ENCODE measurements at regions not wholly inside any gene's neighbourhood (a gene's known extent, or its start where the extent isn't known, plus 50 kb on each side); places are given as distances from the start of the nearest gene placed in this dataset.

- H3K36me3 ChIP-seq (ENCODE audit: insufficient read depth, low read length) = no peaks in the 10 kb centered on the region
- no peak overlapping the region for H3K4me3 ChIP-seq (ENCODE audit: low read length)
- no peak overlapping the region for H3K27ac ChIP-seq (ENCODE audit: low read depth, low read length)
- H3K27me3 ChIP-seq (ENCODE audit: insufficient read depth, low read length) = no peaks in the 10 kb centered on the region
- no peaks in the 10 kb centered on the region for H3K4me1 ChIP-seq (ENCODE audit: insufficient read depth, low read length)
- H3K9me3 ChIP-seq (ENCODE audit: insufficient read depth, low read depth, low read length) = no peaks in the 10 kb centered on the region
- 67% methylated on average over 4 of the region's 4 CpGs for WGBS
- H3K9ac ChIP-seq (ENCODE audit: low read depth, low read length) = no peak overlapping the region
Observed at GRCh38 chr1:189429610-189430009, 1048.1 kb downstream of the BRINP3 start.

DNA sequence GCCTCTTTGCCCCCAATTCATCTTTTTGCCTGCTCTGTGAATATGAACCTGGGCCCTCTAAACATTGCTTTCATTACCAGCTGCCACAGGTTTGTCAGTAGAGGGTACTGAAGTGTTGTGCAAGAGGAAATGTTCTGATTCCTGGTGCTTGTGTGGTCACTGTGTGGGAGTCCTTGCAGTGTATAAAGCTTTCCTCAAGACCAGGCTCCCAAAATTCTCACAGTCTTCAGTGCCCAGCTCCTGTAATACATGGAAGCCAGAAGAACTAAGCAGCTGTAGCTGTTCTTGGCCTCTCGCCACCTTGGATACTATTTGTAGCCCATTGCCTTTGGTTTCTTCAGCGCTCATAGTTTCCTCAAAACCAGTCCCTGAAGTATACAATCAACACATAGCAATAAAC lies 1046.2 kb downstream of the BRINP3 start:
- H3K9me3 ChIP-seq (ENCODE audit: insufficient read depth, low read depth, low read length) = no peaks in the 10 kb centered on the region
- WGBS = 95% methylated on average over 2 of the region's 2 CpGs
- no peak overlapping the region for H3K27ac ChIP-seq (ENCODE audit: low read depth, low read length)
- no peaks in the 10 kb centered on the region for H3K27me3 ChIP-seq (ENCODE audit: insufficient read depth, low read length)
- no peaks in the 10 kb centered on the region for H3K36me3 ChIP-seq (ENCODE audit: insufficient read depth, low read length)
- no peaks in the 10 kb centered on the region for H3K4me1 ChIP-seq (ENCODE audit: insufficient read depth, low read length)
- H3K9ac ChIP-seq (ENCODE audit: low read depth, low read length) = no peak overlapping the region
- no peak overlapping the region for H3K4me3 ChIP-seq (ENCODE audit: low read length)

DNA sequence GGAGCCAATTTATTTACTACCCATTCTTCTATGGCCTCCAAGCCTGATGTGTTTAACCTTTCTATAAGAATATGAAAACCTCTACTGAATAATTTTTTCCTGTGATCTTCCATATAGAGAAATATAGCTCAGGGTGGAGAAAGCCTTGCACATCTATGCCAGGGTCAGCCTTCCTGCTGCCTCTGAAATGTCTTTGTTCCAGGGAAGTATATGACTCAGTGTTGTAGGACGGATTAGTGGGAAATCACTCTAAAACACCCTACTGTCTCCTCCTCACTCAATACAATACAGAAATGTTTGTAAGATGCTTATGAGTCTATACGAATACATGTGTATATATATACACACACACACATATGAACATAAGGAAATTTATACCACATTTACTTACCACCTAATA lies 1044.9 kb downstream of the BRINP3 start:
- H3K4me3 ChIP-seq (ENCODE audit: low read length) = no peak overlapping the region
- WGBS = no CpG with 5 or more reads among the region's 2 CpGs
- no peaks in the 10 kb centered on the region for H3K36me3 ChIP-seq (ENCODE audit: insufficient read depth, low read length)
- no peaks in the 10 kb centered on the region for H3K4me1 ChIP-seq (ENCODE audit: insufficient read depth, low read length)
- no peak overlapping the region for H3K27ac ChIP-seq (ENCODE audit: low read depth, low read length)
- H3K9ac ChIP-seq (ENCODE audit: low read depth, low read length) = no peak overlapping the region
- H3K27me3 ChIP-seq (ENCODE audit: insufficient read depth, low read length) = no peaks in the 10 kb centered on the region
- H3K9me3 ChIP-seq (ENCODE audit: insufficient read depth, low read depth, low read length) = no peaks in the 10 kb centered on the region

DNA sequence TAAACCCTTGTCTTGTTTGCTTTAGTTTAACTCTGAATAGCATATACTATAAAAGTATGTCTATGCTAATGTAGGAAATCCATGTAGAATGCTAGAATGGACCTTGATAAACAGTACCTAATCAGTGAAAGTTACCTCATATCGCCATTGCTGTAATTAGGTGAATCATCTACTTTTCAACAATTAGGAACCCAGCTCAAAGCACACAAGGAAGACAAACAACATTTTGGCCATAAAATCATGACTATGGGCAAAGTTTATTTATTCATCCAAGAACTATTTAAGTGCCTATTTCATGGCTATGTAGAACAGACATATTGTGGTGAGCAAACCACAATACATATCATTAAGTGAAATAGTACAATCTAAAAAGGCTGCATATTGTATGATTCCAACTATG lies 1043.2 kb downstream of the BRINP3 start:
- H3K9ac ChIP-seq (ENCODE audit: low read depth, low read length) = no peak overlapping the region
- H3K4me3 ChIP-seq (ENCODE audit: low read length) = no peak overlapping the region
- WGBS = 100% methylated on average over 1 of the region's 1 CpG
- no peaks in the 10 kb centered on the region for H3K36me3 ChIP-seq (ENCODE audit: insufficient read depth, low read length)
- H3K27ac ChIP-seq (ENCODE audit: low read depth, low read length) = no peak overlapping the region
- H3K27me3 ChIP-seq (ENCODE audit: insufficient read depth, low read length) = no peaks in the 10 kb centered on the region
- no peaks in the 10 kb centered on the region for H3K9me3 ChIP-seq (ENCODE audit: insufficient read depth, low read depth, low read length)
- H3K4me1 ChIP-seq (ENCODE audit: insufficient read depth, low read length) = no peaks in the 10 kb centered on the region

DNA sequence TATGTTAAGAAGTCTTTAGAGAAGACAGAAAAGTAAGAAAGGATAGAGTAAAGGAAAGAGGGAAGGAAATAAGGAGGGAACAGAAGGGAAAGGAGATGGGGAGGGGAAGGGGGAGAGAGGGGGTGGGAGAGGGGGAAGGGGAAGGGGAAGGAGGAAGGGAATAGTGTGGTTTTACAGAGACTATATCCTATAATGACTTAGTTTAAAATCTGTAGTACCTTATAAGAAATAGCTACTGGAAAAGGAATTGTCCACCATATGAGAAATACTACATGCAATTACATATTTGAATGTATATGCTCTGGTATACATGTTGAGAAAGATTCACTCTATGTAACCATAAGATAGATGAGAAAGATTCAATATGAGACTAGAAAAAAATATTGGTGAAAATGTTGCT lies 1042.3 kb downstream of the BRINP3 start:
- H3K9me3 ChIP-seq (ENCODE audit: insufficient read depth, low read depth, low read length) = no peaks in the 10 kb centered on the region
- no peak overlapping the region for H3K27ac ChIP-seq (ENCODE audit: low read depth, low read length)
- no peak overlapping the region for H3K4me3 ChIP-seq (ENCODE audit: low read length)
- H3K4me1 ChIP-seq (ENCODE audit: insufficient read depth, low read length) = no peaks in the 10 kb centered on the region
- no peaks in the 10 kb centered on the region for H3K36me3 ChIP-seq (ENCODE audit: insufficient read depth, low read length)
- no peak overlapping the region for H3K9ac ChIP-seq (ENCODE audit: low read depth, low read length)
- H3K27me3 ChIP-seq (ENCODE audit: insufficient read depth, low read length) = no peaks in the 10 kb centered on the region

DNA sequence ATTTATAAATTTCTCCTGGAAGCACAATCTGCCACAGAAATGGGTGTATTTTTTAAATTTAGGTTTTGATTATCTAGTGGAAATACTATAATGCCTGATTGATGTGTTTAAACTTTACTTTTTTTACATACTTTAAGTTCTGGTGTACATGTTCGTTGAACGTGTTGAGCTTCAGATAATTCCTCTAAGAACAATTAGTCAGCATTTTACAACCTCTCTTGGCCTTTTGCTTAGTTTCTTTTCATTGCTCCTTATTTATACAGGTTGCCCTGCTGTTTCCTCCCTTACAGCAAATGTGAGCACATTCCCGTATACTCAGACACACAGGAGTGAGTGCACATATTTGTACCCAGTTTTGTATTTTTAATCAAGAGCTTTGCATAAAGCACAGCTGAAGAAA lies 1038.9 kb downstream of the BRINP3 start:
- Histone ChIP-seq H3K27ac (ENCODE audit: low read depth, low read length) (no peak overlapping the region), H3K4me3 (ENCODE audit: low read length) (no peak overlapping the region), H3K9ac (ENCODE audit: low read depth, low read length) (no peak overlapping the region), H3K4me1 (ENCODE audit: insufficient read depth, low read length) (no peaks in the 10 kb centered on the region), H3K36me3 (ENCODE audit: insufficient read depth, low read length) (no peaks in the 10 kb centered on the region), H3K27me3 (ENCODE audit: insufficient read depth, low read length) (no peaks in the 10 kb centered on the region), H3K9me3 (ENCODE audit: insufficient read depth, low read depth, low read length) (no peaks in the 10 kb centered on the region)
- 91% methylated on average over 3 of the region's 3 CpGs for WGBS

DNA sequence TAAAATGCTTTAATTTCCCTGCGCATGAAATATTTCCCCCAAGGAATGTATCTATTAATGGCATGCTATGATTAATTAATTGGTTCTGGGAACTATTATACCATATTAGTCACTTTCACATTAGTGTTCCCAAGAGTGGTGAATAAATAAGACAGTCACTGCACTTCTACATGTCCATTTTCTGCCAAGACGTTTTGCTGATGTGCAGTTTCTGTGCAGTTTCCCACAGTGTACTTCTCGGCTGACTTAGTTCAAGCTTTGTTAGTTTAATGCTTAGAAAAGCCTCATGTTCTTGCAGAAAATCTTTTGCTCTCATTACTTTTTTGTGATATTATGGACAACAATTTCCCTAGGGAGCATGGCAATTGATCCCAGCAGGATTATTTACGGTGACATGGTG lies 1014.5 kb downstream of the BRINP3 start:
- Histone ChIP-seq H3K36me3 (ENCODE audit: insufficient read depth, low read length) (no peaks in the 10 kb centered on the region), H3K4me1 (ENCODE audit: insufficient read depth, low read length) (no peaks in the 10 kb centered on the region), H3K9ac (ENCODE audit: low read depth, low read length) (no peak overlapping the region), H3K27me3 (ENCODE audit: insufficient read depth, low read length) (no peaks in the 10 kb centered on the region), H3K4me3 (ENCODE audit: low read length) (no peak overlapping the region), H3K9me3 (ENCODE audit: insufficient read depth, low read depth, low read length) (no peaks in the 10 kb centered on the region), H3K27ac (ENCODE audit: low read depth, low read length) (no peak overlapping the region)
- 86% methylated on average over 3 of the region's 4 CpGs for WGBS

DNA sequence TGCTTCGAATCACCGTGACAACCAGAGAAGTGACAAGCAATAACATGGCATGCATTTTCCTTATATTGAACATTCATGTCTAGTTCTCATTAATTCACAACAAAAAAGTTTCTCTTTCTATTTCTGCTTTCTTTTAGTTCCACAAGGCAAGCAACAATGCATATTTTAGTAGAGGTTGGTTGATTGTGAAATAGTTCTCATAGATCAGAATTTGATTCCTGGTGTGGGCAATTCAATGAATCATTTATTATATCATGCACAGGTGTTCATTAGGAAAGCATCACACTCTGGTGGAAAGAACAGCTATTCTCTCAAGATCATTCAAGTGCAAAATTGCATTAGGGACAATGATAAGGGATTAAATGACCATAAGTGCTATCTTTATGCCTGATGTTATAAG lies 980.9 kb downstream of the BRINP3 start:
- WGBS = 93% methylated on average over 2 of the region's 2 CpGs
- no peak overlapping the region for H3K9ac ChIP-seq (ENCODE audit: low read depth, low read length)

GRCh38 chr1:189499736-189500135 lies 977.9 kb downstream of the BRINP3 start:
- H3K4me1 ChIP-seq (ENCODE audit: insufficient read depth, low read length) = no peaks in the 10 kb centered on the region
- no peaks in the 10 kb centered on the region for H3K9me3 ChIP-seq (ENCODE audit: insufficient read depth, low read depth, low read length)
- H3K27me3 ChIP-seq (ENCODE audit: insufficient read depth, low read length) = no peaks in the 10 kb centered on the region
- no peak overlapping the region for H3K4me3 ChIP-seq (ENCODE audit: low read length)
- no peak overlapping the region for H3K27ac ChIP-seq (ENCODE audit: low read depth, low read length)
- no peaks in the 10 kb centered on the region for H3K36me3 ChIP-seq (ENCODE audit: insufficient read depth, low read length)
- no peak overlapping the region for H3K9ac ChIP-seq (ENCODE audit: low read depth, low read length)
- 84% methylated on average over 3 of the region's 4 CpGs for WGBS

More for the DNA sequence above, 980.9 kb downstream of the BRINP3 start:
- H3K36me3 ChIP-seq (ENCODE audit: insufficient read depth, low read length) = no peaks in the 10 kb centered on the region
- no peaks in the 10 kb centered on the region for H3K27me3 ChIP-seq (ENCODE audit: insufficient read depth, low read length)
- H3K27ac ChIP-seq (ENCODE audit: low read depth, low read length) = no peak overlapping the region
- H3K4me1 ChIP-seq (ENCODE audit: insufficient read depth, low read length) = no peaks in the 10 kb centered on the region
- H3K9me3 ChIP-seq (ENCODE audit: insufficient read depth, low read depth, low read length) = no peaks in the 10 kb centered on the region
- no peak overlapping the region for H3K4me3 ChIP-seq (ENCODE audit: low read length)

GRCh38 chr1:189500778-189501177 lies 976.9 kb downstream of the BRINP3 start:
- no peak overlapping the region for H3K9ac ChIP-seq (ENCODE audit: low read depth, low read length)
- WGBS = 87% methylated on average over 2 of the region's 2 CpGs
- H3K4me1 ChIP-seq (ENCODE audit: insufficient read depth, low read length) = no peaks in the 10 kb centered on the region
- H3K27me3 ChIP-seq (ENCODE audit: insufficient read depth, low read length) = no peaks in the 10 kb centered on the region
- no peaks in the 10 kb centered on the region for H3K36me3 ChIP-seq (ENCODE audit: insufficient read depth, low read length)
- H3K9me3 ChIP-seq (ENCODE audit: insufficient read depth, low read depth, low read length) = no peaks in the 10 kb centered on the region
- H3K27ac ChIP-seq (ENCODE audit: low read depth, low read length) = no peak overlapping the region
- H3K4me3 ChIP-seq (ENCODE audit: low read length) = no peak overlapping the region

DNA sequence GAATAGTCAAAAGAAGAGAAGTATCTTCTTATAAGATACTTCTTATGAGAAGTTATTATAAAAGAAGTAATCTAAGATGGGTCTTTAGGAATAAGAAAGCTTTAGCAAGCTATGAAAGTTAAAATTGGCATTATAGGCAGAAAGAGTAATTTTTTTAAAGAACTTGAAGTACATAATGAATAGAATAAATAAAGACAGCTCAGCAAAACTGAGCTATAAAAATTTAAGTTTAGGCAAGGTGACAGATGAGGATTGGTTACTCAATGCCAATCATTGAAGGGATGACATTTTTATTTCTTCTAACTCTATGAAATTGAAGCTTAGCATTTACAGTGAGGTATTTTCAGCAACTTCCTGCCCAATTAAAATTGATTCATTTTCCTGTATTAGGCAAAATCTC lies 966.8 kb downstream of the BRINP3 start:
- Histone ChIP-seq H3K4me3 (ENCODE audit: low read length) (no peak overlapping the region), H3K9ac (ENCODE audit: low read depth, low read length) (no peak overlapping the region), H3K9me3 (ENCODE audit: insufficient read depth, low read depth, low read length) (no peaks in the 10 kb centered on the region), H3K27ac (ENCODE audit: low read depth, low read length) (no peak overlapping the region), H3K4me1 (ENCODE audit: insufficient read depth, low read length) (no peaks in the 10 kb centered on the region), H3K27me3 (ENCODE audit: insufficient read depth, low read length) (no peaks in the 10 kb centered on the region), H3K36me3 (ENCODE audit: insufficient read depth, low read length) (no peaks in the 10 kb centered on the region)

- Histone ChIP-seq H3K4me3 (ENCODE audit: low read length) (no peak overlapping the region), H3K27me3 (ENCODE audit: insufficient read depth, low read length) (no peaks in the 10 kb centered on the region)
- 89% methylated on average over 6 of the region's 6 CpGs for WGBS
Observed at GRCh38 chr1:189513091-189513490, 964.6 kb downstream of the BRINP3 start.

More at GRCh38 chr1:189513091-189513490, 964.6 kb downstream of the BRINP3 start:
- Histone ChIP-seq H3K9me3 (ENCODE audit: insufficient read depth, low read depth, low read length) (no peaks in the 10 kb centered on the region), H3K36me3 (ENCODE audit: insufficient read depth, low read length) (no peaks in the 10 kb centered on the region), H3K9ac (ENCODE audit: low read depth, low read length) (no peak overlapping the region), H3K27ac (ENCODE audit: low read depth, low read length) (no peak overlapping the region), H3K4me1 (ENCODE audit: insufficient read depth, low read length) (no peaks in the 10 kb centered on the region)

Data from HUES64 (cell line).